Breast epithelium (tissue), 4 donors: ENCODE measurements at regions not wholly inside any gene's neighbourhood (a gene's known extent, or its start where the extent isn't known, plus 50 kb on each side); places are given as distances from the start of the nearest gene placed in this dataset.

ENCODE experiments used
- DNase-seq, 2 donors: peaks; one replicate each; pipeline ENCODE4 v3.0.0-alpha.2; 2019; ENCODE audit warnings: low spot score in 2 of 2
- H3K27ac ChIP-seq, 2 donors: fragments of 200-600 bp; sonication (generic) in 1 of 2; one replicate each; pipeline ENCODE4 v1.5.1; 2016 to 2019; ENCODE audit warnings: mild to moderate bottlenecking in 1 of 2
- H3K27me3 ChIP-seq, 2 donors: fragments of 200-600 bp; sonication (generic) in 1 of 2; one replicate each; pipeline versions ENCODE4 v1.5.1 to v1.6.0; 2017 to 2019; ENCODE audit warnings: control low read depth in 1 of 2, mild to moderate bottlenecking in 1 of 2
- H3K36me3 ChIP-seq: fragments of 200-600 bp; one replicate; pipeline ENCODE4 v1.5.1; 2019
- H3K4me1 ChIP-seq, 2 donors: fragments of 200-600 bp; sonication (generic); one replicate each; pipeline ENCODE4 v1.5.1; 2016 to 2019; ENCODE audit warnings: control low read depth in 1 of 2
- H3K4me3 ChIP-seq, 3 donors: fragments of 200-600 bp; sonication (generic); 1 replicate in 2 of 3; 2 replicates in 1 of 3; pipeline ENCODE4 v1.5.1; 2016 to 2019; ENCODE audit warnings: mild to moderate bottlenecking in 3 of 3, moderate library complexity in 2 of 3
- H3K9me3 ChIP-seq, 2 donors: fragments of 200-600 bp; sonication (generic) in 1 of 2; one replicate each; pipeline ENCODE4 v1.5.1; 2016 to 2019; ENCODE audit warnings: control low read depth in 1 of 2
- CTCF ChIP-seq, 3 donors: fragments of 450-650 bp; IDR thresholded peaks; one replicate each; pipeline ENCODE4 v1.5.1; 2016 to 2017; ENCODE audit warnings: antibody characterized with exemption in 3 of 3, mild to moderate bottlenecking in 3 of 3, moderate library complexity in 3 of 3
- POLR2A ChIP-seq: fragments of 450-650 bp; IDR thresholded peaks from one replicate; pipeline ENCODE4 v1.6.1; 2016; ENCODE audit warnings: antibody characterized with exemption, mild to moderate bottlenecking, moderate library complexity
- POLR2AphosphoS5 ChIP-seq, 3 donors: sonication (generic); formaldehyde crosslinking; IDR thresholded peaks; one replicate each; pipeline ENCODE4 v1.6.1; 2017; ENCODE audit warnings: antibody characterized with exemption in 3 of 3
- intact Hi-C: fragments of 100-400 bp; cut with DNase I; formaldehyde crosslinking; loops from one replicate; pipeline ENCODE4 v1.15.1; 2023; ENCODE audit warnings: low total_unique reads

GRCh38 chr7:81427461-81427860 is 342.4 kb downstream of the HGF start:
- Histone ChIP-seq H3K27ac (no peak overlapping the region), H3K27me3 (no peaks in the 10 kb centered on the region), H3K9me3 (no peaks in the 10 kb centered on the region), H3K4me1 (no peaks in the 10 kb centered on the region), H3K36me3 (no peaks in the 10 kb centered on the region), H3K4me3 (no peak overlapping the region)
- DNase-seq: no peak
- intact Hi-C loops: no loop called here
- TF ChIP-seq POLR2AphosphoS5 (IDR thresholded peaks at IDR 0.05): no peak
- TF ChIP-seq POLR2A: no peak
- TF ChIP-seq CTCF (IDR thresholded peaks at IDR 0.05): no peak

DNA sequence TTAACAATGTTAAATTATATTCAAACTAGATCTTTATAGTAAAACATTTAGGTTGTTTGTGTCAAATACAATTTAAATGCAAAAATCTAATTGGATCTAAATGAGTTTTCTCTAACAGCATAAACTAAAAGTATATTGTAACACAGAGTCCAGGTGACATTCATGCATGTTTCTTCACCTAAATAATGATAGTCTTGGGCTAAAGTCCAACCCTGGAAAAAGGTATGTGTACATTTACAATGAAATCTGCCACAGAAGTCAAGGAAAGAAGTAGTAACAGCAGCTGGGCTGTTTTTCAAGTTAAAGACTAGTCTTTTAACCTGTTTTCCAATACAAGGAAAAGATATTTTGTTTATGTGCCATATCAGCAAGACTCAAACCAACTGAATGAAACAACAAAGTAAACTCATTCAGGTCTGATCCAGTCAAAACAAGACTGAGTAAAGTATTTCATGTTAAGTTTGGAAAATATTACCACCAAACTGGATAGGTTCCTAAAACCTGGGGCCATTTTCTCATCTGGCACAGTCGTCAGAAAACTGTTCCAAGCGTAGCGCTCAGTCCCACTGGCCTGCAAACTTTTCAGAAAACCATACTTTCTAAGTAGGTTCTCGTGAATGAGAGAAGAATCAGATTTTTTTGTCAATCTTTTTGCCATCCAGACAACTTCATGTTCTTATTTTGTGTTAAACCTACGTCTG is 349.2 kb downstream of the HGF start:
- no peak overlapping the region for H3K4me3 ChIP-seq
- intact Hi-C loops: no loop called here
- H3K36me3 ChIP-seq: no peaks in the 10 kb centered on the region
- no peaks in the 10 kb centered on the region for H3K4me1 ChIP-seq
- no peak for DNase-seq
- no peak overlapping the region for H3K27ac ChIP-seq
- no peaks in the 10 kb centered on the region for H3K9me3 ChIP-seq
- TF ChIP-seq CTCF (IDR thresholded peaks at IDR 0.05) (no peak), POLR2AphosphoS5 (IDR thresholded peaks at IDR 0.05) (no peak), POLR2A (no peak)
- no peaks in the 10 kb centered on the region for H3K27me3 ChIP-seq

- no peaks in the 10 kb centered on the region for H3K4me1 ChIP-seq
- H3K4me3 ChIP-seq: no peak overlapping the region
- no peak for DNase-seq
- H3K27ac ChIP-seq: no peak overlapping the region
- no peaks in the 10 kb centered on the region for H3K27me3 ChIP-seq
- intact Hi-C loops: no loop called here
- no peaks in the 10 kb centered on the region for H3K36me3 ChIP-seq
- no peaks in the 10 kb centered on the region for H3K9me3 ChIP-seq
- no peak for TF ChIP-seq POLR2A
- no peak for TF ChIP-seq POLR2AphosphoS5 (IDR thresholded peaks at IDR 0.05)
- TF ChIP-seq CTCF (IDR thresholded peaks at IDR 0.05): no peak
Observed at GRCh38 chr7:81419731-81420130, 350.1 kb downstream of the HGF start.

- H3K4me3 ChIP-seq: no peak overlapping the region
- H3K9me3 ChIP-seq: no peaks in the 10 kb centered on the region
- no peaks in the 10 kb centered on the region for H3K4me1 ChIP-seq
- H3K36me3 ChIP-seq: no peaks in the 10 kb centered on the region
- no peaks in the 10 kb centered on the region for H3K27me3 ChIP-seq
- no peak for DNase-seq
- TF ChIP-seq POLR2A (no peak), CTCF (IDR thresholded peaks at IDR 0.05) (no peak)
- no peak overlapping the region for H3K27ac ChIP-seq
- intact Hi-C loops: no loop called here
Observed at GRCh38 chr7:81416659-81417058, 353.2 kb downstream of the HGF start.

- no peak for DNase-seq
- no peaks in the 10 kb centered on the region for H3K9me3 ChIP-seq
- H3K4me1 ChIP-seq: no peaks in the 10 kb centered on the region
- intact Hi-C loops: no loop called here
- H3K4me3 ChIP-seq: no peak overlapping the region
- no peak for TF ChIP-seq POLR2A
- no peak for TF ChIP-seq CTCF (IDR thresholded peaks at IDR 0.05)
- no peak for TF ChIP-seq POLR2AphosphoS5 (IDR thresholded peaks at IDR 0.05)
- no peaks in the 10 kb centered on the region for H3K27me3 ChIP-seq
- H3K27ac ChIP-seq: no peak overlapping the region
- H3K36me3 ChIP-seq: no peaks in the 10 kb centered on the region
Observed at GRCh38 chr7:81415181-81415580, 354.7 kb downstream of the HGF start.
